Nephron (organoid): ENCODE measurements at regions not wholly inside any gene's neighbourhood (a gene's known extent, or its start where the extent isn't known, plus 50 kb on each side); places are given as distances from the start of the nearest gene placed in this dataset.
A peak's percentile ranks its signal among the peaks of the same experiment; 100 is the strongest.
"Not testable (repeated sequence)": the region's sequence is repeated elsewhere in the genome, so short reads cannot be mapped to it uniquely, and the experiment has no call there.

Experiments used
- H3K27ac Mint-ChIP-seq, 3 experiments: 2 replicates each; pipeline ENCODE4 v1.8.0; 2020; ENCODE audit warnings: mixed read lengths in 3 of 3, mild to moderate bottlenecking in 2 of 3, moderate library complexity in 1 of 3
- H3K27me3 Mint-ChIP-seq: 2 replicates; pipeline ENCODE4 v1.8.0; 2021; ENCODE audit warnings: low read depth, mild to moderate bottlenecking, moderate library complexity, mixed read lengths
- H3K36me3 Mint-ChIP-seq: 2 replicates; pipeline ENCODE4 v1.8.0; 2020; ENCODE audit warnings: low read depth, mixed read lengths
- H3K4me1 Mint-ChIP-seq: 2 replicates; pipeline ENCODE4 v1.8.0; 2020; ENCODE audit warnings: mixed read lengths
- H3K4me3 Mint-ChIP-seq, 3 experiments: 2 replicates each; pipeline ENCODE4 v1.8.0; 2020; ENCODE audit warnings: mild to moderate bottlenecking in 3 of 3, mixed read lengths in 3 of 3, moderate library complexity in 2 of 3
- H3K9me3 Mint-ChIP-seq: 2 replicates; pipeline ENCODE4 v1.8.0; 2020; ENCODE audit warnings: mixed read lengths
- TF ChIP-seq, protein P1 (sequence below), 3 experiments: fragments of 200-600 bp; sonication (generic); IDR thresholded peaks; one replicate each; pipeline ENCODE4 v1.5.0; 2021; ENCODE audit warnings: antibody characterized with exemption in 3 of 3; ENCODE audit not compliant: unreplicated experiment in 3 of 3

DNA sequence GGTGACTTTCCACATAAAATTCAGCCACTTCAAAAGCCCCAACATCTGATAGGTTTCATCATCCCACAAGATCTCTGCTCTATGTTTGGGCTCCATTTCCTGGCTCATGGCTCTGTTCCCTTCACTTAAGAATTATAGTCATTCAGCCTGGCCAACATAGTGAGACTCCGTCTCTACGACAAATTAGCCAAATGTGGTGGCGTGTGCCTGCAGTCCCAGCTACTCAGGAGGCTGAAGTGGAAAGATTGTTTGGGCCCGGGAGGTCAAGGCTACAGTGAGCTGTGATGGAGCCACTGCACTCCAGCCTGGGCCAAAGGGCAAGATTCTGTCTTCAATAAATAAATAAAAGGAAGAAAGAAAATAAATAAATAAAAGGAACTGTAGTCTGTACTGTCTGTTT lies 57.9 kb upstream of the CTSV start:
- Mint-ChIP-seq H3K27ac (no peak overlapping the region), H3K9me3 (no peaks in the 10 kb centered on the region), H3K4me1 (peaks cover 5% of the 10 kb centered on the region), H3K27me3 (peaks cover under 1% of the 10 kb centered on the region), H3K36me3 (no peaks in the 10 kb centered on the region), H3K4me3 (no peak overlapping the region)
- TF ChIP-seq, protein P1, sequence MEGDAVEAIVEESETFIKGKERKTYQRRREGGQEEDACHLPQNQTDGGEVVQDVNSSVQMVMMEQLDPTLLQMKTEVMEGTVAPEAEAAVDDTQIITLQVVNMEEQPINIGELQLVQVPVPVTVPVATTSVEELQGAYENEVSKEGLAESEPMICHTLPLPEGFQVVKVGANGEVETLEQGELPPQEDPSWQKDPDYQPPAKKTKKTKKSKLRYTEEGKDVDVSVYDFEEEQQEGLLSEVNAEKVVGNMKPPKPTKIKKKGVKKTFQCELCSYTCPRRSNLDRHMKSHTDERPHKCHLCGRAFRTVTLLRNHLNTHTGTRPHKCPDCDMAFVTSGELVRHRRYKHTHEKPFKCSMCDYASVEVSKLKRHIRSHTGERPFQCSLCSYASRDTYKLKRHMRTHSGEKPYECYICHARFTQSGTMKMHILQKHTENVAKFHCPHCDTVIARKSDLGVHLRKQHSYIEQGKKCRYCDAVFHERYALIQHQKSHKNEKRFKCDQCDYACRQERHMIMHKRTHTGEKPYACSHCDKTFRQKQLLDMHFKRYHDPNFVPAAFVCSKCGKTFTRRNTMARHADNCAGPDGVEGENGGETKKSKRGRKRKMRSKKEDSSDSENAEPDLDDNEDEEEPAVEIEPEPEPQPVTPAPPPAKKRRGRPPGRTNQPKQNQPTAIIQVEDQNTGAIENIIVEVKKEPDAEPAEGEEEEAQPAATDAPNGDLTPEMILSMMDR (IDR thresholded peaks at IDR 0.05; ENCODE audit: unreplicated experiment in 3 of 3), result no peak

- H3K36me3 Mint-ChIP-seq, H3K27me3 Mint-ChIP-seq, H3K9me3 Mint-ChIP-seq: not testable (repeated sequence)
- peak overlapping the region in 2 of 3 experiments; percentile 2 to 15 for H3K27ac Mint-ChIP-seq
- peaks cover 39% of the 10 kb centered on the region for H3K4me1 Mint-ChIP-seq
- H3K4me3 Mint-ChIP-seq, result peak overlapping the region in 1 of 3 experiments; percentile 65
These were observed 50.4 kb upstream of the CTSV start for GRCh38 chr9:97089361-97089760.
